PC-9 (cell line): ENCODE measurements at regions not wholly inside any gene's neighbourhood (a gene's known extent, or its start where the extent isn't known, plus 50 kb on each side); places are given as distances from the start of the nearest gene placed in this dataset.

ENCODE experiments used
- BruUV-seq: library from RNA; stranded (reverse); fragments of 400-500 nt; replicated peaks from 2 replicates; lab custom pipeline; 2021; lab: Mats Ljungman, UMichigan
- CTCF ChIA-PET: fragments of 300-600 bp; sonication (Branson Sonifier 250); formaldehyde crosslinking; loops from one replicate; lab custom pipeline; 2022; ENCODE audit warnings: antibody characterized with exemption; lab: Charles Lee
- POLR2A ChIA-PET: fragments of 300-600 bp; sonication (Branson Sonifier 250); formaldehyde crosslinking; loops from one replicate; lab custom pipeline; 2022; ENCODE audit warnings: antibody characterized with exemption; ENCODE audit not compliant: unreplicated experiment; lab: Charles Lee
- DNase-seq, 2 experiments: peaks; one replicate each; pipeline versions ENCODE4 v3.0.0 to v3.0.0-alpha.2; 2015 to 2022; ENCODE audit warnings: mixed read lengths in 1 of 2
- H2AFZ ChIP-seq: fragments of 200-600 bp; sonication (generic); 2 replicates; pipeline ENCODE4 v1.8.1; 2017; ENCODE audit warnings: antibody characterized with exemption
- H3F3A ChIP-seq: fragments of 200-600 bp; sonication (generic); 2 replicates; pipeline ENCODE4 v1.8.1; 2017; ENCODE audit warnings: antibody characterized with exemption, mild to moderate bottlenecking, low read depth; ENCODE audit not compliant: insufficient read depth
- H3K27ac ChIP-seq: fragments of 200-600 bp; sonication (generic); 2 replicates; pipeline ENCODE4 v1.6.1; 2016; ENCODE audit warnings: mixed run types
- H3K27me3 ChIP-seq: fragments of 200-600 bp; sonication (generic); 2 replicates; pipeline ENCODE4 v1.6.1; 2016; ENCODE audit warnings: low read depth, mixed run types; ENCODE audit not compliant: insufficient read depth
- H3K36me3 ChIP-seq: fragments of 200-600 bp; sonication (generic); 2 replicates; pipeline ENCODE4 v1.6.1; 2016; ENCODE audit warnings: low read depth, mixed run types
- H3K4me1 ChIP-seq: fragments of 200-600 bp; sonication (generic); replicated peaks from 2 replicates; pipeline ENCODE4 v1.6.1; 2016; ENCODE audit warnings: mixed run types; ENCODE audit not compliant: insufficient read depth
- H3K4me2 ChIP-seq: fragments of 200-600 bp; sonication (generic); 2 replicates; pipeline ENCODE4 v1.6.1; 2017; ENCODE audit warnings: mixed run types
- H3K4me3 ChIP-seq: fragments of 200-600 bp; sonication (generic); 2 replicates; pipeline ENCODE4 v1.6.1; 2016; ENCODE audit warnings: mixed run types
- H3K79me2 ChIP-seq: fragments of 200-600 bp; sonication (generic); 2 replicates; pipeline ENCODE4 v1.6.1; 2017; ENCODE audit warnings: low read depth, mixed run types
- H3K9me2 ChIP-seq: fragments of 200-600 bp; sonication (generic); 2 replicates; pipeline ENCODE4 v1.8.1; 2017; ENCODE audit warnings: mild to moderate bottlenecking; ENCODE audit not compliant: insufficient read depth
- H3K9me3 ChIP-seq: fragments of 200-600 bp; sonication (generic); 2 replicates; pipeline ENCODE4 v1.8.1; 2016; ENCODE audit warnings: low read depth; ENCODE audit not compliant: insufficient read depth
- H4K20me1 ChIP-seq: fragments of 200-600 bp; sonication (generic); 2 replicates; pipeline ENCODE4 v1.8.1; 2017; ENCODE audit not compliant: insufficient read depth
- CTCF ChIP-seq: fragments of 200-600 bp; sonication (generic); conservative IDR thresholded peaks from 2 replicates; pipeline ENCODE4 v1.6.1; 2017; ENCODE audit warnings: mixed run types, antibody characterized with exemption, mild to moderate bottlenecking, moderate library complexity
- EZH2 ChIP-seq: fragments of 200-600 bp; sonication (generic); IDR thresholded peaks from 2 replicates; pipeline ENCODE4 v1.8.0; 2017; ENCODE audit warnings: antibody characterized with exemption, low read depth
- intact Hi-C: fragments of 100-400 bp; cut with micrococcal nuclease; formaldehyde crosslinking; loops from one replicate; pipeline ENCODE4 v1.10.0; 2022; ENCODE audit not compliant: unreplicated experiment

- TF ChIP-seq CTCF (no peak), EZH2 (no peak)
- H3F3A ChIP-seq, result no peaks in the 10 kb centered on the region
These were observed 97.5 kb downstream of the IRX2 start for GRCh38 chr5:2653991-2654390.

GRCh38 chr5:2651116-2651515, 100.4 kb downstream of the IRX2 start:
- intact Hi-C loops, result no loop called here
- POLR2A ChIA-PET, result no interaction called here
- Histone ChIP-seq H3K9me3 (no peaks in the 10 kb centered on the region), H3K9me2 (no peaks in the 10 kb centered on the region), H3K27ac (no peak overlapping the region), H3K27me3 (peaks cover 68% of the 10 kb centered on the region), H3F3A (no peaks in the 10 kb centered on the region), H3K4me2 (no peak overlapping the region), H3K79me2 (no peaks in the 10 kb centered on the region), H2AFZ (no peak overlapping the region), H3K4me3 (no peak overlapping the region), H4K20me1 (no peaks in the 10 kb centered on the region), H3K4me1 (no peaks in the 10 kb centered on the region), H3K36me3 (no peaks in the 10 kb centered on the region)
- no peak for DNase-seq
- CTCF ChIA-PET, result no interaction called here
- no TSS peak for BruUV-seq
- TF ChIP-seq CTCF (no peak), EZH2 (no peak)

More at GRCh38 chr5:2653991-2654390, 97.5 kb downstream of the IRX2 start:
- H3K4me1 ChIP-seq, result no peaks in the 10 kb centered on the region
- H3K27me3 ChIP-seq, result peaks cover 70% of the 10 kb centered on the region
- H3K36me3 ChIP-seq, result no peaks in the 10 kb centered on the region
- H2AFZ ChIP-seq, result no peak overlapping the region
- no peaks in the 10 kb centered on the region for H3K9me2 ChIP-seq
- H3K4me3 ChIP-seq, result no peak overlapping the region
- CTCF ChIA-PET, result no interaction called here
- POLR2A ChIA-PET, result no interaction called here
- intact Hi-C loops, result no loop called here
- no peaks in the 10 kb centered on the region for H3K79me2 ChIP-seq
- H3K27ac ChIP-seq, result no peak overlapping the region
- no TSS peak for BruUV-seq
- DNase-seq, result no peak
- H3K9me3 ChIP-seq, result no peaks in the 10 kb centered on the region
- H3K4me2 ChIP-seq, result no peak overlapping the region
- no peaks in the 10 kb centered on the region for H4K20me1 ChIP-seq

GRCh38 chr5:2642684-2643345, 108.7 kb downstream of the IRX2 start:
- peaks cover 100% of the 10 kb centered on the region for H3K27me3 ChIP-seq

More at GRCh38 chr5:2642684-2643345, 108.7 kb downstream of the IRX2 start:
- Histone ChIP-seq H3K4me3 (no peak overlapping the region), H3K9me3 (no peaks in the 10 kb centered on the region), H3K9me2 (no peaks in the 10 kb centered on the region), H2AFZ (no peak overlapping the region), H3F3A (no peaks in the 10 kb centered on the region), H4K20me1 (0 out of 2 replicates have a peak, but pooled peaks cover 4% of the 10 kb centered on the region), H3K27ac (no peak overlapping the region), H3K4me1 (no peaks in the 10 kb centered on the region), H3K36me3 (no peaks in the 10 kb centered on the region), H3K79me2 (no peaks in the 10 kb centered on the region), H3K4me2 (no peak overlapping the region)
- BruUV-seq, result no TSS peak
- intact Hi-C loops, result no loop called here
- DNase-seq, result no peak
- POLR2A ChIA-PET, result no interaction called here
- CTCF ChIA-PET, result no interaction called here
- TF ChIP-seq CTCF (no peak), EZH2 (no peak)
